Osteocyte (in vitro differentiated cells): ENCODE measurements at regions not wholly inside any gene's neighbourhood (a gene's known extent, or its start where the extent isn't known, plus 50 kb on each side); places are given as distances from the start of the nearest gene placed in this dataset.

ENCODE experiments used
- DNase-seq: peaks from one replicate; pipeline ENCODE4 v3.0.0; 2021; ENCODE audit warnings: mixed read lengths; ENCODE audit not compliant: unreplicated experiment; ENCODE audit errors: extremely low spot score
- H3K27ac Mint-ChIP-seq: one replicate; pipeline ENCODE4 v1.8.0; 2021; ENCODE audit warnings: mild to moderate bottlenecking, mixed read lengths; ENCODE audit not compliant: unreplicated experiment
- H3K27me3 Mint-ChIP-seq: one replicate; pipeline ENCODE4 v1.8.0; 2021; ENCODE audit warnings: mixed read lengths; ENCODE audit not compliant: unreplicated experiment
- H3K36me3 Mint-ChIP-seq: one replicate; pipeline ENCODE4 v1.8.0; 2021; ENCODE audit warnings: mixed read lengths; ENCODE audit not compliant: unreplicated experiment
- H3K4me1 Mint-ChIP-seq: one replicate; pipeline ENCODE4 v1.8.0; 2021; ENCODE audit warnings: mixed read lengths; ENCODE audit not compliant: unreplicated experiment
- H3K4me3 Mint-ChIP-seq: one replicate; pipeline ENCODE4 v1.8.0; 2021; ENCODE audit warnings: mild to moderate bottlenecking, moderate library complexity, mixed read lengths; ENCODE audit not compliant: unreplicated experiment
- H3K9me3 Mint-ChIP-seq: one replicate; pipeline ENCODE4 v1.8.0; 2021; ENCODE audit warnings: mixed read lengths; ENCODE audit not compliant: unreplicated experiment
- TF ChIP-seq, protein P1 (sequence below): fragments of 200-600 bp; sonication (generic); IDR thresholded peaks from 2 replicates; pipeline ENCODE4 v1.5.0; 2021; ENCODE audit warnings: antibody characterized with exemption, mild to moderate bottlenecking, moderate library complexity

- Mint-ChIP-seq H3K4me1 (no peaks in the 10 kb centered on the region), H3K36me3 (no peaks in the 10 kb centered on the region), H3K27me3 (peaks cover 38% of the 10 kb centered on the region), H3K4me3 (no peak overlapping the region), H3K9me3 (peaks cover 12% of the 10 kb centered on the region), H3K27ac (no peak overlapping the region)
- no peak for DNase-seq
- TF ChIP-seq, protein P1, sequence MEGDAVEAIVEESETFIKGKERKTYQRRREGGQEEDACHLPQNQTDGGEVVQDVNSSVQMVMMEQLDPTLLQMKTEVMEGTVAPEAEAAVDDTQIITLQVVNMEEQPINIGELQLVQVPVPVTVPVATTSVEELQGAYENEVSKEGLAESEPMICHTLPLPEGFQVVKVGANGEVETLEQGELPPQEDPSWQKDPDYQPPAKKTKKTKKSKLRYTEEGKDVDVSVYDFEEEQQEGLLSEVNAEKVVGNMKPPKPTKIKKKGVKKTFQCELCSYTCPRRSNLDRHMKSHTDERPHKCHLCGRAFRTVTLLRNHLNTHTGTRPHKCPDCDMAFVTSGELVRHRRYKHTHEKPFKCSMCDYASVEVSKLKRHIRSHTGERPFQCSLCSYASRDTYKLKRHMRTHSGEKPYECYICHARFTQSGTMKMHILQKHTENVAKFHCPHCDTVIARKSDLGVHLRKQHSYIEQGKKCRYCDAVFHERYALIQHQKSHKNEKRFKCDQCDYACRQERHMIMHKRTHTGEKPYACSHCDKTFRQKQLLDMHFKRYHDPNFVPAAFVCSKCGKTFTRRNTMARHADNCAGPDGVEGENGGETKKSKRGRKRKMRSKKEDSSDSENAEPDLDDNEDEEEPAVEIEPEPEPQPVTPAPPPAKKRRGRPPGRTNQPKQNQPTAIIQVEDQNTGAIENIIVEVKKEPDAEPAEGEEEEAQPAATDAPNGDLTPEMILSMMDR: no peak
These were observed 273.2 kb upstream of the MPDZ start for GRCh38 chr9:13552606-13553215.

- H3K4me3 Mint-ChIP-seq: no peak overlapping the region
- peaks cover 12% of the 10 kb centered on the region for H3K9me3 Mint-ChIP-seq
- no peaks in the 10 kb centered on the region for H3K4me1 Mint-ChIP-seq
- no peaks in the 10 kb centered on the region for H3K36me3 Mint-ChIP-seq
- H3K27me3 Mint-ChIP-seq: peaks cover 33% of the 10 kb centered on the region
- DNase-seq: no peak
- H3K27ac Mint-ChIP-seq: no peak overlapping the region
- TF ChIP-seq, protein P1: no peak
These were observed 271.0 kb upstream of the MPDZ start for GRCh38 chr9:13550519-13550918.

DNA sequence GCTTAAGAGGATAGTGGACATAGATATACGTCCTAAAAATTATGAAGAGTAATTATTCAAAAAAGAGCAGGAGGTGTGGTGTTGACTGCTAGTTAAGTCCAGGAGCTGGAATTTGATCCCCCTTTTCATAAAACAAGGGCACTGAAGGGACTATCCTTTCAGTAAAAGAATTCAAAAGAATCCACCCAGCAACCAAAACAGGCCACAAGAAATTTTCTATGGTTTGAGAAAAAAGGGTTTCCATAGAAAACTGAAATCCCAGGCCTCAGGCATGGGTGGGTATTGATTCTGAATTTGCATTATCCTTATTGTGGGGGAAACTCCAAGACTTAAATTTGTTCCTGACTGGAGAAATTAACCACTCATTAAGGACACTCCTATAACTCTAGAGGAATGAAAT, 269.0 kb upstream of the MPDZ start:
- Mint-ChIP-seq H3K27me3 (peaks cover 25% of the 10 kb centered on the region), H3K36me3 (no peaks in the 10 kb centered on the region), H3K4me1 (no peaks in the 10 kb centered on the region), H3K9me3 (peaks cover 12% of the 10 kb centered on the region), H3K4me3 (no peak overlapping the region), H3K27ac (no peak overlapping the region)
- TF ChIP-seq, protein P1: no peak
- no peak for DNase-seq

DNA sequence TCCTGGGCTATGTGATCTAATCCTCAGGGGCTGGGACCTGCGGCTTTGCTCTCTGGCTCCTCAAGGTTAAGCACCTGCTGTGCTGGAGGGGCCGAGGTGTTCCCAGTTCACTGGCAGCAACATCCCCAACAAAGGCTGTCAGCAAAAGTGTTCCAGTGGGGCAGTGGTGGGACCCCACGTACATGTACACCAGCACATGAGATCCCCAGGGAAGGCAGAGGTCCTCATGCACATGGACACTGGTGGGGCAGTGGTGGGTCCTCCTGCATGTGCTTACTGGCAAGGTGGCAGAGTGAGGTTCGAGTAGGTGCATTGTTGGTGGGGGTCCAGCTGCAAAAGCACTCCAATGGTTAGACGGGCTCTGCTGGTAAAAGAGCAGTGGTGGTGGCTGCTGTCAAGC, 255.6 kb upstream of the MPDZ start:
- TF ChIP-seq, protein P1: no peak
- DNase-seq: no peak
- H3K4me3 Mint-ChIP-seq: no peak overlapping the region
- no peak overlapping the region for H3K27ac Mint-ChIP-seq
- no peaks in the 10 kb centered on the region for H3K4me1 Mint-ChIP-seq
- H3K9me3 Mint-ChIP-seq: peaks cover 11% of the 10 kb centered on the region
- peaks cover 30% of the 10 kb centered on the region for H3K27me3 Mint-ChIP-seq
- H3K36me3 Mint-ChIP-seq: no peaks in the 10 kb centered on the region

- Mint-ChIP-seq H3K4me3 (no peak overlapping the region), H3K4me1 (peaks cover 6% of the 10 kb centered on the region), H3K36me3 (no peaks in the 10 kb centered on the region), H3K27me3 (peaks cover 31% of the 10 kb centered on the region), H3K27ac (no peak overlapping the region), H3K9me3 (peaks cover 11% of the 10 kb centered on the region)
- DNase-seq: no peak
- TF ChIP-seq, protein P1: no peak
These were observed 254.5 kb upstream of the MPDZ start for GRCh38 chr9:13534006-13534405.
